NCI-H2029 treated with DMSO at 0.1 percent for 48 hours (cell line): ENCODE measurements at regions not wholly inside any gene's neighbourhood (a gene's known extent, or its start where the extent isn't known, plus 50 kb on each side); places are given as distances from the start of the nearest gene placed in this dataset.
A peak's percentile ranks its signal among the peaks of the same experiment; 100 is the strongest.
"Not testable (repeated sequence)": the region's sequence is repeated elsewhere in the genome, so short reads cannot be mapped to it uniquely, and the experiment has no call there.

Experiments used
- DNase-seq: peaks from one replicate; lab custom pipeline; 2025; lab: John Stamatoyannopoulos, UW

GRCh38 chr11:122604621-122605020 lies 50.9 kb upstream of the UBASH3B start:
- DNase-seq = no peak

GRCh38 chr11:122601141-122602125 lies 54.1 kb upstream of the UBASH3B start:
- DNase-seq = no peak

GRCh38 chr11:122600290-122600689 lies 55.2 kb upstream of the UBASH3B start:
- DNase-seq = no peak

- DNase-seq = no peak
These were observed 56.1 kb upstream of the UBASH3B start for GRCh38 chr11:122599434-122599833.

- no peak for DNase-seq
These were observed 56.6 kb upstream of the UBASH3B start for GRCh38 chr11:122598971-122599370.

GRCh38 chr11:122597511-122597910 lies 58.0 kb upstream of the UBASH3B start:
- DNase-seq = no peak

- no peak for DNase-seq
These were observed 60.4 kb upstream of the UBASH3B start for GRCh38 chr11:122594986-122595645.

GRCh38 chr11:122593473-122594420 lies 61.8 kb upstream of the UBASH3B start:
- DNase-seq = no peak

GRCh38 chr11:122592641-122593040 lies 62.9 kb upstream of the UBASH3B start:
- DNase-seq = no peak

- DNase-seq = no peak
These were observed 70.9 kb upstream of the UBASH3B start for GRCh38 chr11:122584670-122585069.

- DNase-seq = not testable (repeated sequence)
These were observed 75.5 kb upstream of the UBASH3B start for GRCh38 chr11:122580071-122580470.

- no peak for DNase-seq
These were observed 77.2 kb upstream of the UBASH3B start for GRCh38 chr11:122578171-122578825.

- no peak for DNase-seq
These were observed 82.9 kb upstream of the UBASH3B start for GRCh38 chr11:122572592-122572991.

- no peak for DNase-seq
These were observed 91.8 kb upstream of the UBASH3B start for GRCh38 chr11:122563761-122564160.

GRCh38 chr11:122559734-122560382 lies 95.7 kb upstream of the UBASH3B start:
- no peak for DNase-seq

- DNase-seq = not testable (repeated sequence)
These were observed 96.3 kb upstream of the UBASH3B start for GRCh38 chr11:122559218-122559617.

GRCh38 chr11:122557163-122557562 lies 98.4 kb upstream of the UBASH3B start:
- not testable (repeated sequence) for DNase-seq

GRCh38 chr11:122556605-122557004 lies 98.9 kb upstream of the UBASH3B start:
- peak; percentile 5 for DNase-seq

GRCh38 chr11:122538060-122538459 lies 117.5 kb upstream of the UBASH3B start:
- DNase-seq = no peak

GRCh38 chr11:122524898-122525297 lies 130.6 kb upstream of the UBASH3B start:
- DNase-seq = no peak
